D341Med (cell line): ENCODE measurements at regions not wholly inside any gene's neighbourhood (a gene's known extent, or its start where the extent isn't known, plus 50 kb on each side); places are given as distances from the start of the nearest gene placed in this dataset.
"Not testable (repeated sequence)": the region's sequence is repeated elsewhere in the genome, so short reads cannot be mapped to it uniquely, and the experiment has no call there.

ENCODE experiments used
- DNase-seq: peaks from one replicate; pipeline ENCODE4 v3.0.0; 2012; ENCODE audit warnings: low spot score

DNA sequence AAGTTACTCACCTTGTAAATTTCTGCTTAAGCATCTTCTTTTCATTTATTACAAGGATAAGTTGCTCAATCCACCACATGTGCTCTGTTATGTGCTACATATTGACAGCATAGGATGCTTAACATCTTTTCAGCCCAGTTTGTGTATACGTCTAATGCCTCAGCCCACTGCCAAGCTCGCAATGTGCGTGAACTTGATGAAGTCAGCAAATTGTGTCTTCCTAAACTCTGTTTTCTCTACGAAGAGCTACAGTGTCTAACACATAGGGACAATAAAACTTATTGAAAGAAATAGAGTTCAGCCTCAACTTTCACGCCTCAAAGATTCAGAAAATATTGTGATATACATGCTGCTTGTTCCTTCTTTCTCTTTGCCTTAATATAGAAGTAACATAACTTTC is 500.0 kb downstream of the TFAP2B start:
- DNase-seq: no peak

DNA sequence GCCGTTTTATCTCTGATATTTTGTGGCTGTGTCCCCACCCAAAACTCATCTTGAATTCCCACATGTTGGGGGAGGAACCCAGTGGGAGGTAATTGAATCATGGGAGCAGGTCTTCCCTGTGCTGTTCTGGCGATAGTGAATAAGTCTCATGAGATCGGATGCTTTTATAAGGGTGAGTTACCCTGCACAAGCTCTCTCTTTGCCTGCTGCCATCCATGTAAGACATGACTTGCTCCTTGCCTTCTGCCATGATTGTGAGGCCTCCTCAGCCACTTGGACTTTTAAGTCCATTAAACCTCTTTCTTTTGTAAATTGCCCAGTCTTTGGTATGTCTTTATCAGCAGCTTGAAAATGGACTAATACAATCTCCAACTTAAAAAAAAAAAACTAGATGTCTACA is 502.8 kb downstream of the TFAP2B start:
- DNase-seq: not testable (repeated sequence)

DNA sequence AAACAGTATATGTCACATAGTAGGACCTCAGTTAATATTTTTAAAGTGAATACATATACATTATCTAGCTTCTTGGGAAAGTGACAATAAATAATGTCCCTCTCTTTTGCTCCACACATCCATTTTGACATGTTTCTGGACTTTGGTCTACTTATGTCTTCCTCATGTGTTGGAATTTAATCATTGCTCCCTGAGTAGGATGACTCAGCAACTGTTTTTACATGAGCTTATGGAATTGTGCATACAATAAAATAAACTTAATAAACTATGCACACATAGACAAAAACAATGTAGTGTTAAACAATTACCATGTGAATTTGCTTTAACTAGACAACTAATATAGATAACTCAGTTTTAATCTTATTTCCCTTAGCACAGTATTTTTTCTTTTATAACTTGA is 503.8 kb downstream of the TFAP2B start:
- no peak for DNase-seq

DNA sequence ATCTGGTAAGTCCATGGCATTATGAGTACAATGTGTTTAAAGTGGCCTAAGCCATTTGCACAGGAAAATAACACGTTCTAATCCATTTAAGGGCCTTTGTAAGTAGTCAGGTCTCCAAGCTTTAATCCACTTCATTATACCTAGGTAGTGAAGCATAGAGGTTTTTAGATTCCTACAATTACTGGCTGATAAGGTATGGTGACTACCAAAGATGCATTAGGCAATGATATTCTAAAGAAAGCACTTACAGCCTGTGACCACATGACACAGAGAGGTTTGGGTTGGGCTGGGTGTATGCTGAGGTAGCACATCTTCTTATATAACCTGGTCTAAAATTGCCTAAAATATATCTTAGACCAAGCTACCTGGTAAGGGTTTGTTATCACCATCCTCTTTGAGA is 504.4 kb downstream of the TFAP2B start:
- DNase-seq: no peak

DNA sequence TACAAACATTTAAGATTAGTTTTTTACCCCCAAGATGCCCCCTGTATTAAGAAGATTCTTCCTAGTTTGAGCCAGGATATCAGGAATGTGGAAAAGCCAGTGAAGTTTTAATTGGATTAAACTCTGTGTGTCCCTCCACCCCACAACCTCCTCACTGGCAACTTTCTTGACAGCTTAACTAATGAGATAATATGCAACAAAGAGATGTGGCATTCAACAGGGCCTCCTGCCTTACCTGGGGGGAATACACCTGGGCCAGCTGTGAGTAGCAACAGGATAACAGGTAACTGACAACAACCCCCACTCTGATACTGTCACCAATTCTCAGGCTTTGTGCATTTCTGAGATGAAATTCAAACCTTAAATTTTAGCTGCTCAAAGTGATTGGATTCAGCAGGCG is 512.3 kb downstream of the TFAP2B start:
- DNase-seq: no peak

DNA sequence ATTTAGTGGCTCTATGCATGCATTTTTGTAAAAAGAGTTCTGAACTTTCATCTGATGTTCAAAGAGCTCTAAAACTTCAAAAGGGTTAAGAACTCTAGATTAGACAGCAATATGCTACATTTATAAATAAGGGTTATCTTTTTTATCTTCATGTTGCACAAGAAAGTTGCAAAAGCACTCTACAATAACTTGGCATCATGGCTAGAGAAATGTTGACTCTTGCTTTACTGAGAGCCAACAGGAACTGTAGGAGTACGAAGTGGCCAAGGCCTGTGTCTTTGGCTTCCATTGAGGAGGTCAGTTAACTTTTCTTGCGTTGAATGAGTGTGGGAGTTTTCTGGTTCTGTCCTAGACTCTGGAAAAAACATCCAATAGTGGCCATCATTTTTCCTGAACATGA is 516.9 kb downstream of the TFAP2B start:
- no peak for DNase-seq

DNA sequence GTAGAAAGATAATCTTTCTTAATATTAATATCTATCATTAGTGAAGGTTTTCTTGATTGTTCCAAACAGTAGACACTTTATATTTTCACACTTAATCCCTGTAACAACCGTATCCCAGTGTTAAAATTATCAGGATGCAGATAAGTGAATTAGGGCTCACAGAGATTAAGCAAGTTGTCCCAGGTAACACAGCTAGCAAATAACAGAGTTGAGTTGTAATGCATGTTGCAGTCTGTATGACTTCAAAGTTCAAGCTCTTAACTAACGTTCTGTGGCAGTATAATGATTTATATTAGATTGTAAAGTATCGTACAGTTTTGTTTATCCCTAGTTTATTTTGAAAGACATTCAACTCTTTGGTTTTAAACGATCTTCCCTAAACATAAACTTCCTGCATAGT is 517.5 kb downstream of the TFAP2B start:
- DNase-seq: no peak

DNA sequence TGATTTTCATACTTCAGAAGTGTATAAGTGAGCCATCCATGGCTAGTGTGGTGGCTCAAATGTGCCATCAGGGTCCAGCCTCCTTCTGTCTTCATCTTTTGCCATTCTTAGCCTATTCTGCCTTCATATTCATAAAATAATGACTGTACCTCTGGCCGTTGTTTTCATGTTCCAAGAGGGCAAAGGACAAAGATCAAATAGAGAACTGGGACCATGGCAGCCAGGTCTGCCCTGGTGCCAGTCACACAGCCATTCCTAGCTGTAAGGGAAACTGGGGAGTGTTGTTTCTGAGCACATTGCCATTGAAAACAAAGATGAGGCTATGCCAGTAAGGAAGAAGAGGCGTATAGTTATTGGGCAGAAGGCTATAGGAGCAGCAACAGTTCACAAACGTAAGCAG is 518.6 kb downstream of the TFAP2B start:
- no peak for DNase-seq

DNA sequence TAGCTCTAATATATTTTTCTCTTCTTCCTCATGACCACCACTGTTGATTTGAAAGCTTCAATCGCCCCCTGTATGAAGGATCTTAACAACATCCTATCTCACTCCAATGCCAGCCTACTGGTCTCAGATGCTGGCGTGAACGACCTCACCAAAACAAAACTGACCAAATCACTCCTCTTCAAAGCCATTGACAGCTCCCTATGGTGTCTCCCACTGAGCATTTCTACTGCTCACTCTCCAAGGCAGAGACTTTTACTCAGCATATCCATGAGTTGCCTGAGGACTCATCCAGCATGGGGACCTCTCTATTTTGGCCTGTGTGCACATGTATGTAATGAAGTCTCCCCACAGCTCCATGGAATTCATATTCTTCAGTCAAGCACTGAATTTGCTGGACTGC is 520.4 kb downstream of the TFAP2B start:
- DNase-seq: no peak

DNA sequence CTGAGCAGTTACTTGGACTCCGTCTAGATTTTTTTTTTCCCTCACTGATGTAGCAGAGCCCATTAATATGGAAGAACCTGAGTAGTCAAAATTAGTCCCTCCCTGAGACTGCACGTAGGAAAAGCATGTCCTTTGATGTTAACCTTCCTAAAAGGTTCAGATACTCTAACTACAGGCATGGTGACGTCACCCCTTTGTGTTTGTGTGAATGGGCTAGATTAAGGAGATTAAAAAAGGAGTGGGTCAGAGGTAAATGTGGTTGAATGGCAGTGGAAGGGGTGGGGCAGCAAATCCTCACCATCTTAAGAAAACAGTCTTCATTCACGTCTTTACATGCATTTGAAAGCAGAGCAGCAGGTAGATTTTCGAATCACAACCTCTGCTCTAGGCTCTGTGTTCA is 521.1 kb downstream of the TFAP2B start:
- no peak for DNase-seq

DNA sequence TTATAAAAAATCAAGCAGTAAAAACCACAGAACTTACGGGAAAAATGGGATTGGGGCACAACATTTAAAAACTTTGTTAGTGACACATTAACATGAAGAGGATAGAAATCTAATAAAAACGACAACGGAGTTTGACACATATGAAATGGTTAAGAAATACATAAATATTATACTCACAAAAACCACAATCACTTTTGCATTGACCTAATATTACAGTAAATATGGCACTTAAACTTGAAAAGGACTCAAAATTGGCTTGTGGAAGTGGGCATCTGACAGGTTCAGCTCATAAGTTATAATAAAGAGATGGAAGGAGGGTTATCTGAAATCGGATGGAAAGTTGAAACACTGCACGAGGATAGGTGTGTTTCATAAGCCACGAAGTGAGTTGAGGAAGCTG is 523.7 kb downstream of the TFAP2B start:
- no peak for DNase-seq

DNA sequence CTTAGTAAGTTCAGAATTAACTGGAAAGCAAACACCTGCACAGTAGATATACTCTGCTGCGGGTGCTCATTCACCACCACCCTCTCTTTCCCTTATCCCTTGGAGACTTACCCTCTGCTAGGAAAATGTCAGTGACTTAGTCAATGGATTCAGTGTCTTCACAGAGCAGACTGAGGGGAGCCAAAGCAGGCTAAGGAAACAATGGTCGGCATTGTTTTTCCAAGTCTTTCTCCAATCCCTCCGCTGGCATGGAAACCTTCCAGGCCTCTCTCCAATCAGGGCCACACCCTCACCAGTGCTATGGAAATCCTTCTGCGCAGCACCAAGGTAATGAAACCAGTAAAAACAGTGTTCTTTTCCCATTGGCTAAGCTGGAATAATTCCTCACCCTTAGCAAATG is 531.2 kb downstream of the TFAP2B start:
- no peak for DNase-seq

DNA sequence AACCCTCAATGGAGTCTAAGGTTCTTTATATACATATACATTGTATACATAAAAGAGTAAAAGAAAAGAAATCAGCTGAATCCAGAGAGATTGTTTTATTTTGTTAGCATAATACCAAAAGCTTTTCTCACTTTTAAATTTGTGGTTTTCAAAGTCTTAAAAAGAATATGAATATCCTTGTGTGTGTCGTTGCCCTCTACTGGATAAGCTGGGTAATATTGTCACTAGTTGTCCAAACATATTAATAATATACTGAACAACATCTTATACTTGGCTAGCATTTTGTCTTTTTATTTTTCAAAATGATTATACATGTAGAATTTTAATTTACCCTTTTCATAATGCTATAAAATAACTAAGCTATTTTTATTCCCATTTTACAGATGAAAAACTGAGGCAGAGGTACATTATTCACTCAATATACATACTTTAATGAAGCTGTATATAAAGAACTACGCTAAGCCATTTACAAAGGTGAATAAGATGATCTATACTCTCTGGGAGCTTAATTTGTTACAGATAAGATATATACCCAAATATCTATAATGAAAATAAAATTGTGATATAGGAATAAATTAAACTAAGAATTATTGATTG is 531.7 kb downstream of the TFAP2B start:
- DNase-seq: no peak

DNA sequence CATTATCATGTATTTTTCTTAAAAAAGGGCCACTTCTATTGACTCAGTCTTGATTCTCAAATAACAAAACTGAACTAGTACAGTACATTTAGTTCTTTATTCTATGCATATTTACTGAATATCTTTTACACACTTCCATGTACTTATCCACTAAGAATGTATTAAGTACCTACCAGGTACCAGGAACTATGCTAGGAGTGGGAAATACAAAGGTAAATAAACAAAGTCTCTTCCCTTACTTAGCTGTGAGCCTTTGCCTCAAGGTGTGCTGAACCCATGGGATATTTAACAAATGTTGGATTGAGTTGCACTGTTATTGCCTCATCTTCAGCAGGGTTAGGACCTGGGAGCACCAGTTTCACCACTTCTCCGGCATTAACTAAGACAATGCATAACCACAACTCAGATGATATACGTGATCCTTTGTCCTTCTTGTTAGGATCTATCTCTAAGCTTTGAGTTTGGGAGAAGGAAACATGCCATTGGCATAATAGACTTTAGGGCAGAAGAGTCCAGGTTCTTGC is 533.9 kb downstream of the TFAP2B start:
- no peak for DNase-seq

DNA sequence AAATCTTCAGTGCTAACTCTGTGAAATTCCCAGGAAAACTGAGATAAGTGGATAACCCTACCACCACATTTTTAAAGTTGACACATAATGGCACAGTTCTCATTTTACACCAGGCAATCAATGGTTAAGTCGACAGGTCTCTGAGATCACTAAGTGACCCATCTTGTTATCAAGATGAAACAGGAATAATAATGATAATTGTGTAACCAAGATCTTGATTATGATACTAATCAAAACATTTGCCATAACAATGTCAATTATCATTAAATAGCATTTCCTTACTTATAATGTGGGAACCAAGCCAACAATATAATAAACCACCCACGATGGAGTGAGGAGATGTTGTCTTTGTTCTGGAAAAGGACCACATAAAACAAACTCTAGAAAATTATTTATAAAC is 541.6 kb downstream of the TFAP2B start:
- DNase-seq: no peak

DNA sequence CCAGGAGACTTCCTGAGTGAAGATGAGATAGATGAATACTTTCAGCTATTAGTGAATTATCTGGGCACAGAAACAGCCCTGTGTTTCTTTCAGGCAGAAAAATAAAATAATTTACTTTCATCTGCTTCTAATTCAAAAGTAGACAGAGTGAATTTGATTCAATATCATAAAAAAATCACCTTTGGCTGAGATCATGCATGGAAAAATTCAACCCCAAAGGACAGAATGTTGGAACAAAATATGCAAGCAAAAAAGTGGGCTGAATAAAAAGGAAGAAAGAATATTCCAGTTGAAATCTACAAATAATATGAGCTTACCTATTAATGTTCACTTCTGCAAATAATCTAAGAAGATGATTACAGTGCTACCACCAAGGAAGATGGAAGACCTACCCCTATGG is 546.9 kb downstream of the TFAP2B start:
- no peak for DNase-seq

DNA sequence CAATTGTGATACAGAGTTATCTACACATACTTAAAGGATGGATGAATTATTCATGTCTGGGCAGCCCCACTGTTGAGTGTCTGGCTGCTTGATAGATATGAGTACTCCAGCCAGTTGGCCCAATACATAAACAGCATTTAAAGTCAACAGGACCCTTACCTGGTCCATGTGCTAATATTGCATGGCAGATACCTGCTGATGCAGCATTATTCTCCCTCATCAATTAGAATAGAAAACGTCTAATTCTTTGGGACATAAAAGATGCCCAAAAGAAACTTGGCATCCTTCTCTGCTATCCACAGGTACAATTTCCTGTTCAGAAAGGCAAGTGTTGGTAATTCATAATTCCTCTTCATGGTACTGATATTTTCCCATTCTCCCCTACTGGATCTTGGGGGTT is 550.8 kb downstream of the TFAP2B start:
- no peak for DNase-seq

DNA sequence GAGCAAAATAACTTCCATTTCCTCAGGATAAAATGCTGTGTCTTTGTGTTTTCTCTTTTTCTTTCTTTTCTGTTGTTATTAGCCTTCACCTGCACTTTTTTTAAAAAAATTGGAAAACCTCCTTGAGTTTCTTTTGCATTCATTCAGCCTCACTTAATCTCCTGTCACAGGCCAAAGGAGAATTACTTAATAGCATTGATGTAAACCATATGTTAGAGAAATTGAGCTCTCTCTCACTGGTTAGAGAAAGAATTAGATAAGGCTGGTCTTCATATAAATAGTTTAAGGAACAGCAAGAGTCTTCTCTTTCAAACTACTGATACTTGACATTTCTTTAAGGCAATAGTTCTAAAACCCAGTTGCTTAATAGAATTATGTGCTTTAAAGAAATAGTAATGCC is 564.2 kb downstream of the TFAP2B start:
- no peak for DNase-seq

DNA sequence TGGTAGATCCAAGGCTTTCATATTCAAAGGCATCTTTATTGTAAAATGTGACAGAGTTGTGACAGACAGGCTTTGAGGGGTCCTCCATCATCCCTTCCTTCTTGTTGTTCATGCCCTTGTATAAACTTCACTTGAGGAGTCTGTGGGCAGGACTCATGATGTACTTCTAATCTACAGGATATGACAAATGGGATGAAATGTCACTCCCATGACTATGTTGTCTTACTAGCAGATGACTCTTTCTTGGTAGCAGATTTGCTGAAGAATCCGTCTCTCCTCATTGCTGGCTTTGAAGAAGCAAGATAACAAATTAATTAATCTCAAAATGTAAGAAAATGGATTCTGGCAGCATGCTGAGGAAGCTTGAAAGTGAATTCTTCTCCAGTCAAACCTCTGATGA is 566.1 kb downstream of the TFAP2B start:
- no peak for DNase-seq

DNA sequence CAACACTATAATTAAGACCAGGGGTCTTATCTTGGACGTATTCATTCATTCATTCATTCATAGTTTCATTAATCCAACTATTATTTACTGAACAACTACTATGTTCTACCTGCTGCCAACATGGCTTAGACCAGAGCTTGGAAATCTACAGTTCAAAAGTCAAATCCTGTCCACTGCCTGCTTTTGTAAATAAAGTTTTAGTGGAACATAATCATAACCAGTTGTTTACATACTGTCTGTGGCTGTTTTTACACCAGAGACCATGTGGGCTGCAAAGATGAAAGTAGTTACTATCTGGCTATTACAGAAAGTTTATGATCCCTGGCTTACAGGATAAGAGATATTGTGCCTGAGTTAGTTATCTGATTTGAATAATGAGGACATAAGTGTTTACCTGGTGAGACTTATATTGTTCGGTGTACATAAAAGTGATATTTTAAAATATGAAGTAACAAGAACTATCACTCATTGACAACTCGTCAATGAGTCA is 567.7 kb downstream of the TFAP2B start:
- DNase-seq: no peak

DNA sequence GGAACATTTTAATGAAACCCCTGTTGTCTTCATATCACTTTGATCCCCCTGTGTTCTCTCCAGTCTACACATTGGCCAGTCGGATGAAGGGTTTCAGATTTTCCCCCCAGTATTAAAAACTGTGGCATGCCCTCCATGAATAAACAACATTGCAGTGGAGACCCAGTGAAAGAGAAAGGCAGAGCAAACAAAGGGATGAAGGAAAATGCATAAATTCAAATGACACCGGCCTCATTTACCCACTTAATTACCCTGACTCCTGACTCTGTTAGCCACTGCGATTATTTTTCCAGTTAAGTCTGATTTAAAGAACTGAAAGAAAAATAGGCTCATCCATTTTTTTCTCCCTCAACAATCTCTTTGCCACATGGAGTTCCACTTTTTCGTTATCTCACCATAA is 569.2 kb downstream of the TFAP2B start:
- no peak for DNase-seq

DNA sequence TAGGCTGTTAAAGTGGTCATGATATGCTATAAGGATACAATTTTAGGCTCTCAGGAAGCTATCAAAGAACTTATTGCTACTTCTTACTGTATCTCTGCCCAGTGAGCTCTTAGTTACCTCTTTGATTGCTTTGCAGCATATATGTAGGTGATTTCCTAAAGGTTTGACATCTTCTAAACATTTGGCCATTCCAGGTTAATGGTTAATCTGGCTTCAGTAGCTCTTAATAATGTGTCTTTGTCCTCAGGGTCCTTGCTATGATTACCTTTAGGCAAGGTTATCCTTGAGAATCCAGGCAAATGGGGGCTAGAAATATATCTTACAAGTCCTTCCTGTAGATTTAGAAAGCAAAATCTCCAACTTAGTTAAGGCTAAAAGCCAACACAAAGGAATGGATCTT is 575.4 kb downstream of the TFAP2B start:
- DNase-seq: no peak

DNA sequence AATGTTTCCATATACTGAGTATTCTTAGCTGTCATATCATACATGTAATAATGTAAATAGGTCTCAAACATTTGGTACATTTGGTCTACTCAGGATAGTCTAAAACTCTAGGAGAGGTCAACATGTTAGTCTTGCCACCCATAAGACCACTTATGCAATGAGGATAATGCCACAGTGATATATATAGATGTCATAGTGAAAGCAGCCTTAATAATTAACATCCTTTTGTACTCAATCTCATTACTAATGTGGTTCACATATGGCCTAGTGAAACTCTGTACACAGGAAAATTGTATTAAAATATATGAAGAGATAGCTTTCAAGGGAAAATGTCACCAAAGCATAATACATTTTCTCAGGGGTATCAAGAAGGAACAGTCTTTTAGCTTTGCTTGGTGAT is 577.9 kb downstream of the TFAP2B start:
- no peak for DNase-seq

DNA sequence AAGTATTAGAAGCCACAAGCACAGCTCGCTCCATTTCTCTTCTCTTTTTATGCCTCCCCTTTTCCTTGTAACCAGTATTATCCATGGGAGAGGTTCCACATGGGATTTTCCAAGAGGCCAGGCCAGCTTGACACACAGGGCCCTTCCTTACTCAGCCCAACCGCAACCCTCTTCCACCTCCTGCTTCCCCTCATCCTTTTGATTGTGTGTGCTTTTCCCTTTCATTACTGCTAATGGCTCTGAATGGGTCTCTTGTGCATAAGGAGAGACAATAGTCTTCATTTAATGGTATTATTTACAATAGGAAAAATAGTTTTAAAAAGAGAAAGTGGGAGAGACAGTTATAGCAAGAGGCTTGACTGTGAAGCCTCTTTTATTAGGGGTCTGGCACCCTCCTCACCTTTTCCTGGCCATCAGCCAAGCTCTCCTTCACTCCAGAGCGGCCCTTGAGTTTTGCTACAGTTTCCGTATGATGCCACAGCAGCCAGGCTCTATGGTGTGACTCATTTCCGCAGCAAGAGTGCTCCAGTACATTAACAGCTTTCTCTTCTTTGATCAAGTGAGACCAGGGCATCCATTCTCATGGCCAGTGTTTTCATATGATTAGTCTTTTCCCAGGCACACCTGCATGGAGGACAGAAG is 579.5 kb downstream of the TFAP2B start:
- no peak for DNase-seq
